CD14-positive monocyte (primary cell): ENCODE measurements at regions not wholly inside any gene's neighbourhood (a gene's known extent, or its start where the extent isn't known, plus 50 kb on each side); places are given as distances from the start of the nearest gene placed in this dataset.

Source experiments
- DNase-seq, 3 donors: peaks; one replicate each; pipeline ENCODE4 v3.0.0-alpha.2; 2011 to 2022
- H2AFZ ChIP-seq: 2 replicates; pipeline ENCODE4 v1.6.0; 2012; ENCODE audit warnings: mild to moderate bottlenecking, low read depth, low read length, inconsistent platforms; ENCODE audit not compliant: insufficient read depth, poor library complexity, severe bottlenecking
- H3K27ac ChIP-seq, 2 donors: 1 replicate in 1 of 2; 2 replicates in 1 of 2; pipeline ENCODE4 v1.5.1; 2012 to 2013; ENCODE audit warnings: low read length in 2 of 2, control low read depth in 1 of 2, inconsistent platforms in 1 of 2, low read depth in 1 of 2, mild to moderate bottlenecking in 1 of 2
- H3K27me3 ChIP-seq, 2 donors: one replicate each; pipeline versions ENCODE4 v1.6.0 to v1.6.1; 2011 to 2013; ENCODE audit warnings: low read length in 2 of 2; ENCODE audit not compliant: control insufficient read depth in 2 of 2, insufficient read depth in 2 of 2
- H3K36me3 ChIP-seq, 2 donors: replicated peaks in 1 of 2; 1 replicate in 1 of 2; 2 replicates in 1 of 2; pipeline versions ENCODE4 v1.5.1 to v1.6.1; 2012 to 2013; ENCODE audit warnings: low read length in 2 of 2, control low read depth in 1 of 2, inconsistent platforms in 1 of 2, mild to moderate bottlenecking in 1 of 2; ENCODE audit not compliant: insufficient read depth in 2 of 2, control insufficient read depth in 1 of 2
- H3K4me1 ChIP-seq, 2 donors: 1 replicate in 1 of 2; 2 replicates in 1 of 2; pipeline versions ENCODE4 v1.5.1 to v1.6.1; 2012 to 2013; ENCODE audit warnings: low read length in 2 of 2, control low read depth in 1 of 2, inconsistent platforms in 1 of 2, mild to moderate bottlenecking in 1 of 2, moderate library complexity in 1 of 2; ENCODE audit not compliant: insufficient read depth in 2 of 2, control insufficient read depth in 1 of 2
- H3K4me2 ChIP-seq: replicated peaks from 2 replicates; pipeline ENCODE3; 2012; ENCODE audit warnings: low read length, moderate library complexity, mild to moderate bottlenecking; ENCODE audit not compliant: poor library complexity, severe bottlenecking; ENCODE audit errors: extremely low read depth
- H3K4me3 ChIP-seq, 3 experiments: fragments of 200-600 bp in 1 of 3; sonication (generic) in 1 of 3; replicated peaks in 1 of 3; 1 replicate in 2 of 3; 2 replicates in 1 of 3; pipeline ENCODE4 v1.5.1; 2011 to 2013; ENCODE audit warnings: low read length in 3 of 3, mild to moderate bottlenecking in 3 of 3, control low read depth in 2 of 3, low read depth in 2 of 3, inconsistent platforms in 1 of 3, moderate library complexity in 1 of 3
- H3K79me2 ChIP-seq: 2 replicates; pipeline ENCODE4 v1.6.0; 2012; ENCODE audit warnings: mild to moderate bottlenecking, control low read depth, inconsistent platforms, low read length, moderate library complexity; ENCODE audit not compliant: insufficient read depth
- H3K9ac ChIP-seq: 2 replicates; pipeline ENCODE4 v1.6.0; 2017; ENCODE audit warnings: low read length, mild to moderate bottlenecking; ENCODE audit not compliant: insufficient read depth, poor library complexity, severe bottlenecking
- H3K9me3 ChIP-seq, 2 donors: replicated peaks in 1 of 2; 1 replicate in 1 of 2; 2 replicates in 1 of 2; pipeline versions ENCODE4 v1.5.1 to v1.6.1; 2012 to 2013; ENCODE audit warnings: low read length in 2 of 2, control low read depth in 1 of 2; ENCODE audit not compliant: control insufficient read depth in 1 of 2, insufficient read depth in 1 of 2
- H4K20me1 ChIP-seq: 2 replicates; pipeline ENCODE4 v1.6.0; 2012; ENCODE audit warnings: mild to moderate bottlenecking, low read length, control low read depth, moderate library complexity; ENCODE audit not compliant: insufficient read depth
- H3K27ac Mint-ChIP-seq, 7 donors: one replicate each; pipeline ENCODE4 v1.8.0; 2020; ENCODE audit warnings: mild to moderate bottlenecking in 7 of 7, mixed read lengths in 7 of 7, moderate library complexity in 6 of 7, inconsistent platforms in 2 of 7
- H3K27me3 Mint-ChIP-seq, 3 donors: one replicate each; pipeline ENCODE4 v1.8.0; 2021 to 2022; ENCODE audit warnings: low read depth in 3 of 3, mild to moderate bottlenecking in 3 of 3, mixed read lengths in 3 of 3, moderate library complexity in 3 of 3, inconsistent platforms in 1 of 3
- H3K36me3 Mint-ChIP-seq, 2 donors: one replicate each; pipeline ENCODE4 v1.8.0; 2020; ENCODE audit warnings: mixed read lengths in 2 of 2, inconsistent platforms in 1 of 2, mild to moderate bottlenecking in 1 of 2
- H3K4me1 Mint-ChIP-seq: one replicate; pipeline ENCODE4 v1.8.0; 2020; ENCODE audit warnings: mild to moderate bottlenecking, mixed read lengths
- H3K4me3 Mint-ChIP-seq, 2 donors: one replicate each; pipeline ENCODE4 v1.8.0; 2020; ENCODE audit warnings: mild to moderate bottlenecking in 2 of 2, mixed read lengths in 2 of 2, moderate library complexity in 1 of 2
- H3K9me3 Mint-ChIP-seq, 7 donors: one replicate each; pipeline ENCODE4 v1.8.0; 2020 to 2022; ENCODE audit warnings: mixed read lengths in 7 of 7, mild to moderate bottlenecking in 6 of 7, moderate library complexity in 6 of 7, inconsistent platforms in 2 of 7
- CTCF ChIP-seq: fragments of 200-600 bp; IDR thresholded peaks from one replicate; pipeline ENCODE4 v1.8.0; 2022; ENCODE audit warnings: antibody characterized with exemption, mild to moderate bottlenecking
- WGBS: methylation state at CpG from one replicate; pipeline ENCODE4 v1.1.5; 2013; ENCODE audit warnings: missing lambda C conversion rate; ENCODE audit not compliant: insufficient coverage; 5-methylcytosine and 5-hydroxymethylcytosine counted together
- intact Hi-C, 2 donors: fragments of 100-400 bp; cut with micrococcal nuclease; formaldehyde crosslinking; loops; one replicate each; pipeline versions ENCODE4 v1.15.0 to v1.15.1; 2023

GRCh38 chr5:118146824-118147223 is 841.5 kb downstream of the DTWD2 start:
- Histone ChIP-seq H3K4me1 (no peaks in the 10 kb centered on the region), H3K27me3 (no peaks in the 10 kb centered on the region), H4K20me1 (no peaks in the 10 kb centered on the region), H3K79me2 (no peaks in the 10 kb centered on the region), H3K27ac (no peak overlapping the region), H3K4me3 (no peak overlapping the region), H3K36me3 (no peaks in the 10 kb centered on the region), H3K4me2 (no peak overlapping the region), H3K9me3 (no peaks in the 10 kb centered on the region), H3K9ac (no peak overlapping the region), H2AFZ (no peak overlapping the region)
- no peaks in the 10 kb centered on the region for H3K36me3 Mint-ChIP-seq
- peaks cover 0 to 10% (median 2%) of the 10 kb centered on the region in 7 donors for H3K9me3 Mint-ChIP-seq
- WGBS: no CpG with 5 or more reads among the region's 3 CpGs
- no peak overlapping the region for H3K27ac Mint-ChIP-seq
- no peak overlapping the region for H3K4me3 Mint-ChIP-seq
- no peak for DNase-seq
- H3K27me3 Mint-ChIP-seq: no peaks in the 10 kb centered on the region
- no peak for TF ChIP-seq CTCF
- H3K4me1 Mint-ChIP-seq: no peaks in the 10 kb centered on the region
- intact Hi-C loops: no loop called here

GRCh38 chr5:118144540-118144939 is 843.8 kb downstream of the DTWD2 start:
- Mint-ChIP-seq H3K36me3 (no peaks in the 10 kb centered on the region), H3K27ac (no peak overlapping the region), H3K9me3 (peaks cover 0 to 9% (median 2%) of the 10 kb centered on the region in 7 donors), H3K27me3 (no peaks in the 10 kb centered on the region), H3K4me1 (no peaks in the 10 kb centered on the region), H3K4me3 (no peak overlapping the region)
- H3K27ac ChIP-seq: no peak overlapping the region
- no peak for DNase-seq
- no peaks in the 10 kb centered on the region for H3K79me2 ChIP-seq
- no peaks in the 10 kb centered on the region for H3K4me1 ChIP-seq
- no peak for TF ChIP-seq CTCF
- no peak overlapping the region for H3K4me2 ChIP-seq
- no peaks in the 10 kb centered on the region for H3K9me3 ChIP-seq
- no peaks in the 10 kb centered on the region for H3K27me3 ChIP-seq
- H4K20me1 ChIP-seq: no peaks in the 10 kb centered on the region
- no CpG with 5 or more reads among the region's 2 CpGs for WGBS
- H3K4me3 ChIP-seq: no peak overlapping the region
- no peaks in the 10 kb centered on the region for H3K36me3 ChIP-seq
- H3K9ac ChIP-seq: no peak overlapping the region
- H2AFZ ChIP-seq: no peak overlapping the region
- intact Hi-C loops: no loop called here
